ENCODE measurements at regions not wholly inside any gene's neighbourhood (a gene's known extent, or its start where the extent isn't known, plus 50 kb on each side); places are given as distances from the start of the nearest gene placed in this dataset.

- Mint-ChIP-seq H3K4me1 (ENCODE audit: low read depth) (no peaks in the 10 kb centered on the region), H3K9me3 (no peaks in the 10 kb centered on the region), H3K27me3 (no peaks in the 10 kb centered on the region), H3K36me3 (ENCODE audit: low read depth) (no peaks in the 10 kb centered on the region), H3K27ac (no peak overlapping the region), H3K4me3 (no peak overlapping the region)
- POLR2A ChIA-PET, result no interaction called here
- intact Hi-C loops (cut with micrococcal nuclease), result loop anchor here (10.0 kb wide), 2 partner anchors 125 to 155 kb away; no protein-coding TSS in a partner anchor
- CTCF ChIA-PET, result interaction anchor here (0.9 kb wide), 1 partner anchor 122 kb away, joined by 3 read pairs; no protein-coding TSS in a partner anchor
- DNase-seq, result no peak
- ATAC-seq, result no peak
- TF ChIP-seq, protein P1, sequence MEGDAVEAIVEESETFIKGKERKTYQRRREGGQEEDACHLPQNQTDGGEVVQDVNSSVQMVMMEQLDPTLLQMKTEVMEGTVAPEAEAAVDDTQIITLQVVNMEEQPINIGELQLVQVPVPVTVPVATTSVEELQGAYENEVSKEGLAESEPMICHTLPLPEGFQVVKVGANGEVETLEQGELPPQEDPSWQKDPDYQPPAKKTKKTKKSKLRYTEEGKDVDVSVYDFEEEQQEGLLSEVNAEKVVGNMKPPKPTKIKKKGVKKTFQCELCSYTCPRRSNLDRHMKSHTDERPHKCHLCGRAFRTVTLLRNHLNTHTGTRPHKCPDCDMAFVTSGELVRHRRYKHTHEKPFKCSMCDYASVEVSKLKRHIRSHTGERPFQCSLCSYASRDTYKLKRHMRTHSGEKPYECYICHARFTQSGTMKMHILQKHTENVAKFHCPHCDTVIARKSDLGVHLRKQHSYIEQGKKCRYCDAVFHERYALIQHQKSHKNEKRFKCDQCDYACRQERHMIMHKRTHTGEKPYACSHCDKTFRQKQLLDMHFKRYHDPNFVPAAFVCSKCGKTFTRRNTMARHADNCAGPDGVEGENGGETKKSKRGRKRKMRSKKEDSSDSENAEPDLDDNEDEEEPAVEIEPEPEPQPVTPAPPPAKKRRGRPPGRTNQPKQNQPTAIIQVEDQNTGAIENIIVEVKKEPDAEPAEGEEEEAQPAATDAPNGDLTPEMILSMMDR (IDR thresholded peaks at IDR 0.05), result no peak
Measured at GRCh38 chr1:240029418-240029817, 62.3 kb upstream of the FMN2 start.

- ChIA-PET POLR2A (no interaction called here), CTCF (interaction anchor here (0.9 kb wide), 1 partner anchor 121 kb away, joined by 3 read pairs; no protein-coding TSS in a partner anchor)
- Mint-ChIP-seq H3K27me3 (no peaks in the 10 kb centered on the region), H3K9me3 (no peaks in the 10 kb centered on the region), H3K36me3 (ENCODE audit: low read depth) (no peaks in the 10 kb centered on the region), H3K27ac (no peak overlapping the region), H3K4me3 (no peak overlapping the region), H3K4me1 (ENCODE audit: low read depth) (no peaks in the 10 kb centered on the region)
- ATAC-seq, result no peak
- TF ChIP-seq, protein P1 (IDR thresholded peaks at IDR 0.05), result no peak
- intact Hi-C loops (cut with micrococcal nuclease), result no loop called here
- no peak for DNase-seq
Measured at GRCh38 chr1:240030236-240030635, 61.4 kb upstream of the FMN2 start.

DNA sequence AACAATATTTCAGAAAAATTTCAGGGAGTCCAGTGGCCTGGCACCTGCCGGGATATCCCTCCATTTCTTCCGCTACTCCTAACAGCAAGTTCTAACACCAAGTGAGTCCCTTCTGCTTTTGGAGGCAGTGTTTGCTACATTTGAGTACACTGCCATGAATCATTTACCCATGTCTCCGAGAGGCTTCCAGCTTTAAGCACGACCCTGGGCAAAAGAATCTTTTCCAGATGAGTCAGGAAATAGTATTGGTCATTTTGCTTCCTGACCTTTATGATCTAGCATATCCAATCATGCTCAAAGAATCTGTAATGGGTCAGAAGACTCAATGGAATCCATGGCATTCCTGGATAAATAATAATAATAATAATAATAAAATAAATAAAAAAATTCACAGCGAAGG, 60.7 kb upstream of the FMN2 start:
- Mint-ChIP-seq H3K27me3 (no peaks in the 10 kb centered on the region), H3K27ac (no peak overlapping the region), H3K4me1 (ENCODE audit: low read depth) (no peaks in the 10 kb centered on the region), H3K36me3 (ENCODE audit: low read depth) (no peaks in the 10 kb centered on the region), H3K4me3 (no peak overlapping the region), H3K9me3 (no peaks in the 10 kb centered on the region)
- CTCF ChIA-PET, result no interaction called here
- intact Hi-C loops (cut with micrococcal nuclease), result no loop called here
- ATAC-seq (no peak), DNase-seq (no peak)
- POLR2A ChIA-PET, result no interaction called here
- TF ChIP-seq, protein P1 (IDR thresholded peaks at IDR 0.05), result no peak

GRCh38 chr1:240031414-240031813, 60.3 kb upstream of the FMN2 start:
- Mint-ChIP-seq H3K27ac (no peak overlapping the region), H3K36me3 (ENCODE audit: low read depth) (no peaks in the 10 kb centered on the region), H3K9me3 (no peaks in the 10 kb centered on the region), H3K4me1 (ENCODE audit: low read depth) (no peaks in the 10 kb centered on the region), H3K4me3 (no peak overlapping the region), H3K27me3 (no peaks in the 10 kb centered on the region)
- POLR2A ChIA-PET, result no interaction called here
- TF ChIP-seq, protein P1 (IDR thresholded peaks at IDR 0.05), result no peak
- DNase-seq (no peak), ATAC-seq (no peak)
- intact Hi-C loops (cut with micrococcal nuclease), result no loop called here
- CTCF ChIA-PET, result no interaction called here

DNA sequence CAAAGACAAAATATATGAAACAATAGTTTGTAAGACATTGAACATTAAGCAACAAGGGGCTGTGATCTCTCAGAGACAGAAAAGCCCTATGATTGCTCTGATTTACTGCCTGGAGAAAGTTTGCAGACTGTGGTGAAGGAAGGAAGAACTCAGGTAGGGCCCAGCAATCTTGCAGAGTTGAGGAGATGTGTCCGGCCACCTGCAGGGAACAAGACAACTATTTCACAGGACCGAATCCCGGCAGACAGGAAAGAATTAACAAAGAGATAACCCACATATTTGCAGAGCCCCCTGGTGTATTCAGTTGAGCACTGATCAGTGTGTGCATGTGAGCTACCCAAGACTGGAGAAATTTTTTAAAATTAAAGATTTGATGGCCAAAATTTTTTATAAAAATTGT, 58.3 kb upstream of the FMN2 start:
- ATAC-seq (no peak), DNase-seq (no peak)
- H3K36me3 Mint-ChIP-seq (ENCODE audit: low read depth), result no peaks in the 10 kb centered on the region
- no peaks in the 10 kb centered on the region for H3K9me3 Mint-ChIP-seq
- TF ChIP-seq, protein P1 (IDR thresholded peaks at IDR 0.05), result no peak
- H3K4me1 Mint-ChIP-seq (ENCODE audit: low read depth), result no peaks in the 10 kb centered on the region
- no peak overlapping the region for H3K27ac Mint-ChIP-seq
- ChIA-PET CTCF (no interaction called here), POLR2A (no interaction called here)
- H3K4me3 Mint-ChIP-seq, result no peak overlapping the region
- H3K27me3 Mint-ChIP-seq, result no peaks in the 10 kb centered on the region
- intact Hi-C loops (cut with micrococcal nuclease), result no loop called here

All from activated CD8-positive, alpha-beta T cell treated with anti-CD3 and anti-CD28 coated beads for 36 hours (primary cell).